Thyroid gland (tissue), 4 donors: ENCODE measurements at regions not wholly inside any gene's neighbourhood (a gene's known extent, or its start where the extent isn't known, plus 50 kb on each side); places are given as distances from the start of the nearest gene placed in this dataset.

ENCODE experiments used
- DNase-seq, 2 donors: peaks; one replicate each; pipeline ENCODE4 v3.0.0-alpha.2; 2019
- H3K27ac ChIP-seq, 3 donors: fragments of 200-600 bp; sonication (generic); 1 replicate in 2 of 3; 2 replicates in 1 of 3; pipeline ENCODE4 v1.5.1; 2016 to 2019; ENCODE audit warnings: mild to moderate bottlenecking in 1 of 3, moderate library complexity in 1 of 3
- H3K27me3 ChIP-seq: fragments of 200-600 bp; sonication (generic); one replicate; pipeline ENCODE4 v1.5.1; 2019
- H3K36me3 ChIP-seq, 2 donors: fragments of 200-600 bp; sonication (generic); one replicate each; pipeline ENCODE4 v1.5.1; 2016 to 2019
- H3K4me1 ChIP-seq, 2 donors: fragments of 200-600 bp; sonication (generic); one replicate each; pipeline ENCODE4 v1.5.1; 2017 to 2019
- H3K4me3 ChIP-seq, 3 donors: fragments of 200-600 bp; sonication (generic); replicated peaks in 1 of 3; 1 replicate in 2 of 3; 2 replicates in 1 of 3; pipeline ENCODE4 v1.5.1; 2016; ENCODE audit warnings: mild to moderate bottlenecking in 1 of 3
- H3K9me3 ChIP-seq: fragments of 200-600 bp; sonication (generic); one replicate; pipeline ENCODE4 v1.5.1; 2017
- CTCF ChIP-seq, 6 experiments: fragments of 200-600 bp in 3 of 6; fragments of 450-650 bp in 3 of 6; sonication (generic) in 3 of 6; IDR thresholded peaks; one replicate each; pipeline ENCODE4 v1.5.1; 2016 to 2019; ENCODE audit warnings: antibody characterized with exemption in 6 of 6, mild to moderate bottlenecking in 2 of 6, inconsistent platforms in 1 of 6, moderate library complexity in 1 of 6
- POLR2A ChIP-seq, 2 donors: fragments of 450-650 bp; IDR thresholded peaks; one replicate each; pipeline ENCODE4 v1.6.1; 2017; ENCODE audit warnings: antibody characterized with exemption in 2 of 2, mild to moderate bottlenecking in 2 of 2, moderate library complexity in 1 of 2
- WGBS, 2 donors: methylation state at CpG; one replicate each; pipeline ENCODE4 v1.1.5; 2017; 5-methylcytosine and 5-hydroxymethylcytosine counted together
- intact Hi-C: fragments of 100-400 bp; cut with DNase I; formaldehyde crosslinking; loops from one replicate; pipeline ENCODE4 v1.15.1; 2023

- H3K4me3 ChIP-seq, result no peak overlapping the region
- no peak for DNase-seq
- no peaks in the 10 kb centered on the region for H3K27me3 ChIP-seq
- no peaks in the 10 kb centered on the region for H3K4me1 ChIP-seq
- H3K27ac ChIP-seq, result no peak overlapping the region
- intact Hi-C loops, result no loop called here
- TF ChIP-seq POLR2A (IDR thresholded peaks at IDR 0.05), result no peak
- TF ChIP-seq CTCF (IDR thresholded peaks at IDR 0.05), result no peak
- no peaks in the 10 kb centered on the region for H3K9me3 ChIP-seq
- WGBS, 2 donors, result 67 to 82% methylated on average over 10 of the region's 10 CpGs
- no peaks in the 10 kb centered on the region for H3K36me3 ChIP-seq
Measured at GRCh38 chr17:79532107-79532790, 78.6 kb downstream of the RBFOX3 start.

GRCh38 chr17:79531191-79532095, 79.4 kb downstream of the RBFOX3 start:
- no peak overlapping the region for H3K4me3 ChIP-seq
- WGBS, 2 donors, result 61 to 65% methylated on average over 23 to 25 of the region's 30 CpGs
- DNase-seq, result no peak

GRCh38 chr17:79530361-79531105, 80.3 kb downstream of the RBFOX3 start:
- Histone ChIP-seq H3K27me3 (no peaks in the 10 kb centered on the region), H3K36me3 (no peaks in the 10 kb centered on the region), H3K4me3 (no peak overlapping the region), H3K9me3 (no peaks in the 10 kb centered on the region), H3K4me1 (no peaks in the 10 kb centered on the region), H3K27ac (no peak overlapping the region)
- DNase-seq, result no peak
- intact Hi-C loops, result no loop called here
- 91 to 92% methylated on average over 25 to 32 of the region's 32 CpGs for WGBS, 2 donors
- TF ChIP-seq CTCF (IDR thresholded peaks at IDR 0.05), result no peak
- TF ChIP-seq POLR2A (IDR thresholded peaks at IDR 0.05), result no peak

More at GRCh38 chr17:79531191-79532095, 79.4 kb downstream of the RBFOX3 start:
- intact Hi-C loops, result no loop called here
- Histone ChIP-seq H3K27me3 (no peaks in the 10 kb centered on the region), H3K9me3 (no peaks in the 10 kb centered on the region), H3K4me1 (no peaks in the 10 kb centered on the region), H3K27ac (no peak overlapping the region), H3K36me3 (no peaks in the 10 kb centered on the region)
- no peak for TF ChIP-seq CTCF (IDR thresholded peaks at IDR 0.05)
- TF ChIP-seq POLR2A (IDR thresholded peaks at IDR 0.05), result no peak

GRCh38 chr17:79529661-79530081, 81.2 kb downstream of the RBFOX3 start:
- H3K36me3 ChIP-seq, result no peaks in the 10 kb centered on the region
- no peaks in the 10 kb centered on the region for H3K9me3 ChIP-seq
- 71 to 74% methylated on average over 10 to 11 of the region's 11 CpGs for WGBS, 2 donors
- H3K4me3 ChIP-seq, result no peak overlapping the region
- no peak overlapping the region for H3K27ac ChIP-seq
- no peak for TF ChIP-seq CTCF (IDR thresholded peaks at IDR 0.05)
- TF ChIP-seq POLR2A (IDR thresholded peaks at IDR 0.05), result no peak
- DNase-seq, result no peak
- no peaks in the 10 kb centered on the region for H3K4me1 ChIP-seq
- no peaks in the 10 kb centered on the region for H3K27me3 ChIP-seq
- intact Hi-C loops, result no loop called here
